ENCODE measurements at regions not wholly inside any gene's neighbourhood (a gene's known extent, or its start where the extent isn't known, plus 50 kb on each side); places are given as distances from the start of the nearest gene placed in this dataset.

DNA sequence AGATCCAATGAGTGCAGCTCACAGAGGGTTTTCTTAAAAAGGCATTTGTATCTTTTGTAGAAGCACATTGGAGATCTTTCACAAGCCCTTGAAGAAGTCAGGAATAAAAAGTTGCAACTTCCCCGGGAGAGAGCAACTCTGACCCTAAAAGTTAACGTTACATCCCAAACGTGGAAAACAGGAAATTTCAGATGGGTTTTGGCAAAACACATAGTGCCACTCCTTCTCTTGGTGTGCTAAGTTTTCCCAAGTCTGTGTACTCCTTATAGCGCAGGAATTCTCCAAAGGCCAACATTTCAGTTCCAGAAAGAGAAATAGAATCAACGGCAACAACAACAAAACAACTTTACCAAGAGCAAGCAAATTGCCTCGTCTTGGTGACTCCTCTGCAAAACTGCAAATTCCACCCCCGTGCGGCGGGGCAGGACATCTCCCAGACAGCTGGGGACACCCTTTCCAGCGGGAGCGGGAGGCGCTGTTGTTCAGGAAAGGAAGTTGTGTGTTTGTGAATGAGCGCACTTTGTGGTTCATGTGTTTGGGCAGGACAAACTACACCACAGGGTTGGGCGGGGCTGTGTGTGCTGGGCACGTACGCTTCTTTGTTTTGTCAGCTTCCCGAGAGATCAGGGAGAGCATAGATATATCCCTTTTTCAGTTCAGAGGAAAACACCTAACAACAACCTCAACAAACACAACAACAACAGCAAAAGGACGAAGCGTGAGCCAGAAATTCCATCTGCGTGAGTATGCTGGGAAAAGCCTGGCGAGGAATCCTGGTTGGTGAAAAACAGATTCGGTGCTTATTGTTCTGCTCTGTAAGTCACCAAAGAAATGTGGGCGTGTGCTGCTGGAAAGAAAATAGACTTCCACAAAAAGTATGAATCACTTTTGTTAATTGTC, 294.7 kb upstream of the PITRM1 start:
- H3K4me1 ChIP-seq, result peaks cover 77% of the 10 kb centered on the region
- TF ChIP-seq, protein P1, sequence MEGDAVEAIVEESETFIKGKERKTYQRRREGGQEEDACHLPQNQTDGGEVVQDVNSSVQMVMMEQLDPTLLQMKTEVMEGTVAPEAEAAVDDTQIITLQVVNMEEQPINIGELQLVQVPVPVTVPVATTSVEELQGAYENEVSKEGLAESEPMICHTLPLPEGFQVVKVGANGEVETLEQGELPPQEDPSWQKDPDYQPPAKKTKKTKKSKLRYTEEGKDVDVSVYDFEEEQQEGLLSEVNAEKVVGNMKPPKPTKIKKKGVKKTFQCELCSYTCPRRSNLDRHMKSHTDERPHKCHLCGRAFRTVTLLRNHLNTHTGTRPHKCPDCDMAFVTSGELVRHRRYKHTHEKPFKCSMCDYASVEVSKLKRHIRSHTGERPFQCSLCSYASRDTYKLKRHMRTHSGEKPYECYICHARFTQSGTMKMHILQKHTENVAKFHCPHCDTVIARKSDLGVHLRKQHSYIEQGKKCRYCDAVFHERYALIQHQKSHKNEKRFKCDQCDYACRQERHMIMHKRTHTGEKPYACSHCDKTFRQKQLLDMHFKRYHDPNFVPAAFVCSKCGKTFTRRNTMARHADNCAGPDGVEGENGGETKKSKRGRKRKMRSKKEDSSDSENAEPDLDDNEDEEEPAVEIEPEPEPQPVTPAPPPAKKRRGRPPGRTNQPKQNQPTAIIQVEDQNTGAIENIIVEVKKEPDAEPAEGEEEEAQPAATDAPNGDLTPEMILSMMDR (IDR thresholded peaks at IDR 0.05), result peak; percentile 48 to 59
- TF ChIP-seq POLR2A (IDR thresholded peaks at IDR 0.05) (no peak), POLR2AphosphoS5 (IDR thresholded peaks at IDR 0.05) (peak; percentile 68 to 89 (median 84)), EP300 (IDR thresholded peaks at IDR 0.05) (no peak)
- H3K9me3 ChIP-seq, result no peaks in the 10 kb centered on the region
- no peaks in the 10 kb centered on the region for H3K36me3 ChIP-seq
- no peaks in the 10 kb centered on the region for H3K27me3 ChIP-seq
- 15% methylated on average over 23 of the region's 23 CpGs for WGBS
- peak overlapping the region; percentile 92 for H3K27ac ChIP-seq
- peak overlapping the region; percentile 21 for H3K4me3 ChIP-seq
- peak; percentile 95 to 96 for DNase-seq (ENCODE audit: low spot score in 2 of 2)

DNA sequence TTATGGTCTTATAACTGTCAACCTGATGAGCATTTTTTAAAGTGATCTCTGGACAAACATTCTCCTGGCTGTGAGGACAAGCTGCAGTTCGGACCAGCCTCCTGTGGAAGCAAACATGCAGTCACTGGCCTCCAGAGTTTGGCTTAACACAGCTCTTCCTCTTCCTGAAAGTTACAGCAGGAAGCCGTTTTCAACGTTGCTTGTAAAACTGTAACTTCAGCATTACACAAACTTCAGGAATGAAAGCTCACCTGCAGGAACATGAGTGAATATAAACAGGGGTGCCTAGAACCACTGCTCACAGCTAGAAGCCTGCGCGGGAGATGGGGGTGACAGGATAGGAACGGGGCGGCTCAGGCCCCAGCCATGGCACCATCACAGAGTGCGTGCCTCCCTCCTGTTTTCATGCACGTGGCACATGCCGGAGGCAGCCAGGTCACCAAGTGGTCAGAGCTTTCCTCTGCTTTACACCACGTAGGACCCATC, 292.9 kb upstream of the PITRM1 start:
- Histone ChIP-seq H3K36me3 (no peaks in the 10 kb centered on the region), H3K27me3 (no peaks in the 10 kb centered on the region), H3K9me3 (no peaks in the 10 kb centered on the region), H3K4me1 (peaks cover 59% of the 10 kb centered on the region), H3K27ac (peak overlapping the region; percentile 83), H3K4me3 (no peak overlapping the region)
- TF ChIP-seq POLR2AphosphoS5 (IDR thresholded peaks at IDR 0.05), result peak in 1 of 3 donors; percentile 13
- TF ChIP-seq, protein P1 (IDR thresholded peaks at IDR 0.05), result no peak
- no peak for DNase-seq (ENCODE audit: low spot score in 2 of 2)
- 59% methylated on average over 11 of the region's 11 CpGs for WGBS

DNA sequence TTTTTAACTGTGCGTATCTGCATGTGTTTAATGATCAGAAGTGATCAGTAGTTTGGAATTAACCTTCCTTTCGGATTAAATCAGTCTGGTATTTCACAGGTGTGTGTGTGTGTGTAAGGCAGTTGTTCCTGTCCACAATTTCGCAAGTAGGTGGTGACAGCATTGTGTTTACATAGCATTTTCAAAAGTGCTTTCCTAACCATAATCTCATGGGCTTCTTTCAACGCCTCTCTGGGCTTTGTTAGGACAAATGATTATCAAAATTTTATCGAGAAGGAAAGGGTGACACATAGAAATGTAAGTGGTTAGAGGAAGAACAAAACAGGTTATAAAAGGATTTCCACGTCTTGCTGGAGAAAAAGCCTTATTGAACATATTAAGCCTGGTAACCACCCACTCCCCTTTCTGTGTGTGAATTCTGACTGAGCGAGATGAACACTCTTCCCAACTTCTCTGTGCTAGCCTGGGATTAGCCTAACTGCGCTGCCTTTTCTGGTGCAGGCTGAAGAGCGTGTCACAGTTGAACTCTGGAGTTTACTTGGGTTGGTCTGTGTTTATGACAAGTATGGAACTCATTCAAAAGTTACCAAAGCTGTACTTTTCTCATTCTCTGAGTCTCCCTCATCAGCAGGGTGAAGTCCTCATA, 292.3 kb upstream of the PITRM1 start:
- DNase-seq (ENCODE audit: low spot score in 2 of 2), result no peak
- H3K4me3 ChIP-seq, result no peak overlapping the region
- H3K9me3 ChIP-seq, result no peaks in the 10 kb centered on the region
- peak overlapping the region; percentile 83 for H3K27ac ChIP-seq
- TF ChIP-seq, protein P1 (IDR thresholded peaks at IDR 0.05), result no peak
- TF ChIP-seq POLR2AphosphoS5 (IDR thresholded peaks at IDR 0.05) (no peak), EP300 (IDR thresholded peaks at IDR 0.05) (no peak)
- H3K4me1 ChIP-seq, result peaks cover 54% of the 10 kb centered on the region
- H3K36me3 ChIP-seq, result no peaks in the 10 kb centered on the region
- no peaks in the 10 kb centered on the region for H3K27me3 ChIP-seq
- 70% methylated on average over 9 of the region's 9 CpGs for WGBS

DNA sequence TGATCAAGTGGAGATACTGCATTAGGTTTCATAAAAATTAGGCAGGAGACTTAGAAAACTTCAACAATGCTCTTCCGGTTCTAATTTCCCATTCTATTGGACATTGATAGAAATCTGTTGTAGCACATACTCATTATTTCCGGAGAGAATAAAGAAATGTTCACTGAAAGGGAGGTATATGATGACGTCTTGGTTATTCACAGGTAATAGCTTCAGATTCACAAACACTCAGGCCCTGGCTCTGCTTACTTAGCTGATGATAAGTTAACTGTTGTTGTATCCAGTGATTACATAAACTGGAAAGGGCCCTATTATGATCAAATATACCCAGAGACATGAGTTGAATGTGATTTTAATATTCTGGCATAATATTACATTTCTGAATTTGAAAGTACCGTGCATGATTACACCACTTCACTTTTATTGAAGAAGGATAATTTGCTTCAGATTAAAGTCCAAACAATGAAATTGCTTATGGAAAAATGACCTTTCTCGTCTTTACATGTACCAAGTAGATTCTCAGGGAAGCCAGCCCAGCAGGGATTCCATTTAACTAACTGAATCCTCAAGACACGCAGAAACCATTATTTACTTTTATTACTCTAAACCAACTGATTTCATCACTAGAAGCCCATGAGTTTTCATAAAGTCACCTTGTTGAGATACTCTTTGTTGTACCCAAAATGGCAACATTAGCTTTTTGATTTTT, 288.0 kb upstream of the PITRM1 start:
- Histone ChIP-seq H3K36me3 (no peaks in the 10 kb centered on the region), H3K4me1 (peaks cover 19% of the 10 kb centered on the region), H3K4me3 (no peak overlapping the region), H3K9me3 (no peaks in the 10 kb centered on the region), H3K27me3 (no peaks in the 10 kb centered on the region), H3K27ac (no peak overlapping the region)
- TF ChIP-seq EP300 (IDR thresholded peaks at IDR 0.05), result no peak
- TF ChIP-seq POLR2A (IDR thresholded peaks at IDR 0.05), result no peak
- TF ChIP-seq, protein P1 (IDR thresholded peaks at IDR 0.05), result no peak
- no peak for TF ChIP-seq POLR2AphosphoS5 (IDR thresholded peaks at IDR 0.05)
- DNase-seq (ENCODE audit: low spot score in 2 of 2), result no peak
- 89% methylated on average over 6 of the region's 6 CpGs for WGBS

All from suprapubic skin (tissue), 4 donors.